ENCODE measurements at regions not wholly inside any gene's neighbourhood (a gene's known extent, or its start where the extent isn't known, plus 50 kb on each side); places are given as distances from the start of the nearest gene placed in this dataset.

DNA sequence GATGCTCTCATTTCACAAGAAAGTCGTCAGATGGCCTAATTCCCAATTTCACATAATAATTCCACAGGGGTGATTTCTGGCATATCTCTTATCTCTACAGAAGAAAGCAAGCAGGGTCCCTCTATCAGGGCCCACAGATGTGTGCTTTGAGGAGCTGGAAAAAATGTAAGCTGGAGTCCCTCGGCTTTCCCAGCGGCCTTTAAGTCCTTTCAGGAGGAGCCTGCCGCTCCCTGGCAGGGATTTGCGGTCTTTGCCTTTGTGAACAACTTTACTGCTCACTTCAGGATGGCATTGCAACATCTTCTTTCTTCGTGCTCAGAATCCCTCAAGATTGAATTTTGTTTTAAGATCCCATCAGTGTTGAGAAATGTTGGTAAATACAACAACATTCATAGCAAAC, 83.0 kb downstream of the FZD10 start:
- 70% methylated on average over 6 of the region's 6 CpGs for WGBS
- no peak overlapping the region for H3K4me3 ChIP-seq (ENCODE audit: low read depth in 1 of 3, low read length in 3 of 3)
- H3K36me3 ChIP-seq (ENCODE audit: control insufficient read depth in 4 of 4, insufficient read depth in 3 of 4, low read depth in 1 of 4, low read length in 3 of 4): no peaks in the 10 kb centered on the region
- H3K9ac ChIP-seq (ENCODE audit: low read depth in 1 of 2, low read length in 2 of 2): no peak overlapping the region
- no peaks in the 10 kb centered on the region for H3K9me3 ChIP-seq (ENCODE audit: control insufficient read depth in 4 of 4, low read length in 3 of 4)
- no peaks in the 10 kb centered on the region for H3K27me3 ChIP-seq (ENCODE audit: control insufficient read depth in 4 of 4, insufficient read depth in 4 of 4, low read length in 3 of 4)
- no peak overlapping the region for H3K27ac ChIP-seq (ENCODE audit: low read depth in 1 of 2, low read length in 2 of 2)
- DNase-seq (ENCODE audit: low spot score): no peak
- H3K4me1 ChIP-seq (ENCODE audit: control insufficient read depth in 4 of 4, insufficient read depth in 4 of 4, low read length in 3 of 4): no peaks in the 10 kb centered on the region
- no peak for TF ChIP-seq FOXA2 (IDR thresholded peaks at IDR 0.05)
- no peak for TF ChIP-seq TAF1 (conservative IDR thresholded peaks at IDR 0.05)
- no peak for TF ChIP-seq YY1 (IDR thresholded peaks at IDR 0.05)

- H3K27me3 ChIP-seq (ENCODE audit: control insufficient read depth in 4 of 4, insufficient read depth in 4 of 4, low read length in 3 of 4): no peaks in the 10 kb centered on the region
- H3K4me1 ChIP-seq (ENCODE audit: control insufficient read depth in 4 of 4, insufficient read depth in 4 of 4, low read length in 3 of 4): no peaks in the 10 kb centered on the region
- H3K9me3 ChIP-seq (ENCODE audit: control insufficient read depth in 4 of 4, low read length in 3 of 4): no peaks in the 10 kb centered on the region
- TF ChIP-seq ZBTB33 (IDR thresholded peaks at IDR 0.05) (no peak), HNF4G (IDR thresholded peaks at IDR 0.05) (no peak), RAD21 (IDR thresholded peaks at IDR 0.05) (no peak), EGR1 (IDR thresholded peaks at IDR 0.05; ENCODE audit: low read depth in 2 of 2) (no peak), MAX (IDR thresholded peaks at IDR 0.05) (no peak), SP1 (IDR thresholded peaks at IDR 0.05) (no peak)
- WGBS: 59% methylated on average over 6 of the region's 6 CpGs
- no peak overlapping the region for H3K9ac ChIP-seq (ENCODE audit: low read depth in 1 of 2, low read length in 2 of 2)
- no peak overlapping the region for H3K4me3 ChIP-seq (ENCODE audit: low read depth in 1 of 3, low read length in 3 of 3)
- no peak for DNase-seq (ENCODE audit: low spot score)
- H3K36me3 ChIP-seq (ENCODE audit: control insufficient read depth in 4 of 4, insufficient read depth in 3 of 4, low read depth in 1 of 4, low read length in 3 of 4): no peaks in the 10 kb centered on the region
- no peak overlapping the region for H3K27ac ChIP-seq (ENCODE audit: low read depth in 1 of 2, low read length in 2 of 2)
These were observed 84.3 kb downstream of the FZD10 start for GRCh38 chr12:130246560-130246959.

- Histone ChIP-seq H3K9ac (ENCODE audit: low read depth in 1 of 2, low read length in 2 of 2) (no peak overlapping the region), H3K36me3 (ENCODE audit: control insufficient read depth in 4 of 4, insufficient read depth in 3 of 4, low read depth in 1 of 4, low read length in 3 of 4) (no peaks in the 10 kb centered on the region), H3K27me3 (ENCODE audit: control insufficient read depth in 4 of 4, insufficient read depth in 4 of 4, low read length in 3 of 4) (no peaks in the 10 kb centered on the region), H3K4me1 (ENCODE audit: control insufficient read depth in 4 of 4, insufficient read depth in 4 of 4, low read length in 3 of 4) (no peaks in the 10 kb centered on the region), H3K9me3 (ENCODE audit: control insufficient read depth in 4 of 4, low read length in 3 of 4) (no peaks in the 10 kb centered on the region), H3K4me3 (ENCODE audit: low read depth in 1 of 3, low read length in 3 of 3) (no peak overlapping the region), H3K27ac (ENCODE audit: low read depth in 1 of 2, low read length in 2 of 2) (no peak overlapping the region)
- no peak for DNase-seq (ENCODE audit: low spot score)
- WGBS: 73% methylated on average over 4 of the region's 4 CpGs
- TF ChIP-seq HNF4G (IDR thresholded peaks at IDR 0.05): no peak
- TF ChIP-seq, protein P1, sequence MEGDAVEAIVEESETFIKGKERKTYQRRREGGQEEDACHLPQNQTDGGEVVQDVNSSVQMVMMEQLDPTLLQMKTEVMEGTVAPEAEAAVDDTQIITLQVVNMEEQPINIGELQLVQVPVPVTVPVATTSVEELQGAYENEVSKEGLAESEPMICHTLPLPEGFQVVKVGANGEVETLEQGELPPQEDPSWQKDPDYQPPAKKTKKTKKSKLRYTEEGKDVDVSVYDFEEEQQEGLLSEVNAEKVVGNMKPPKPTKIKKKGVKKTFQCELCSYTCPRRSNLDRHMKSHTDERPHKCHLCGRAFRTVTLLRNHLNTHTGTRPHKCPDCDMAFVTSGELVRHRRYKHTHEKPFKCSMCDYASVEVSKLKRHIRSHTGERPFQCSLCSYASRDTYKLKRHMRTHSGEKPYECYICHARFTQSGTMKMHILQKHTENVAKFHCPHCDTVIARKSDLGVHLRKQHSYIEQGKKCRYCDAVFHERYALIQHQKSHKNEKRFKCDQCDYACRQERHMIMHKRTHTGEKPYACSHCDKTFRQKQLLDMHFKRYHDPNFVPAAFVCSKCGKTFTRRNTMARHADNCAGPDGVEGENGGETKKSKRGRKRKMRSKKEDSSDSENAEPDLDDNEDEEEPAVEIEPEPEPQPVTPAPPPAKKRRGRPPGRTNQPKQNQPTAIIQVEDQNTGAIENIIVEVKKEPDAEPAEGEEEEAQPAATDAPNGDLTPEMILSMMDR (IDR thresholded peaks at IDR 0.05; ENCODE audit: low read depth, low read length, missing input control): no peak
- TF ChIP-seq GABPA (IDR thresholded peaks at IDR 0.05 in 1 of 2, conservative IDR thresholded peaks at IDR 0.05 in 1 of 2): no peak
- no peak for TF ChIP-seq NR2F2 (IDR thresholded peaks at IDR 0.05)
- no peak for TF ChIP-seq TAF1 (conservative IDR thresholded peaks at IDR 0.05)
- no peak for TF ChIP-seq MAX (IDR thresholded peaks at IDR 0.05)
These were observed 85.5 kb downstream of the FZD10 start for GRCh38 chr12:130247634-130248237.
